ENCODE measurements at regions not wholly inside any gene's neighbourhood (a gene's known extent, or its start where the extent isn't known, plus 50 kb on each side); places are given as distances from the start of the nearest gene placed in this dataset.

DNA sequence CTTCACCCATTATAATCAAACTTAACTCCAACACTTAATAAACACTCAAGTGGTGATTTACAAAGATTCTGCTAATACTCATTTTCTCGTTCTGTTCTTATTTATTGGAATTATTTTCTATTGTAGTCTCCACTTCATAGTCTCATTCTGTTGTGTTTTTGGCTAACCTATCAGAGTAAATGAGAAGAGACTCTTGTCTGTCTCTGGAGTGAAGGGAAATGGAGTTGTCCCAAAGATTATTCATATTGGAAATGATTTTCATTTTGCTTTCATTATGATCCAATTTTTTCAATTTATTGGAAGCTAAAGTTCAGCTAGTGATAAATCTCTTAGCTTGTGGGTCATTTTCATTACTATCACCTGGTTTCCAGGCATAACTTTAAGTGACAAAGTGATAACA lies 454.9 kb upstream of the JAG1 start:
- Histone ChIP-seq H3K9me3 (no peaks in the 10 kb centered on the region), H3K4me1 (no peaks in the 10 kb centered on the region), H3K27me3 (no peaks in the 10 kb centered on the region), H3K36me3 (no peaks in the 10 kb centered on the region), H3K27ac (no peak overlapping the region), H3K4me3 (no peak overlapping the region)
- DNase-seq = no peak
- TF ChIP-seq, protein P1, sequence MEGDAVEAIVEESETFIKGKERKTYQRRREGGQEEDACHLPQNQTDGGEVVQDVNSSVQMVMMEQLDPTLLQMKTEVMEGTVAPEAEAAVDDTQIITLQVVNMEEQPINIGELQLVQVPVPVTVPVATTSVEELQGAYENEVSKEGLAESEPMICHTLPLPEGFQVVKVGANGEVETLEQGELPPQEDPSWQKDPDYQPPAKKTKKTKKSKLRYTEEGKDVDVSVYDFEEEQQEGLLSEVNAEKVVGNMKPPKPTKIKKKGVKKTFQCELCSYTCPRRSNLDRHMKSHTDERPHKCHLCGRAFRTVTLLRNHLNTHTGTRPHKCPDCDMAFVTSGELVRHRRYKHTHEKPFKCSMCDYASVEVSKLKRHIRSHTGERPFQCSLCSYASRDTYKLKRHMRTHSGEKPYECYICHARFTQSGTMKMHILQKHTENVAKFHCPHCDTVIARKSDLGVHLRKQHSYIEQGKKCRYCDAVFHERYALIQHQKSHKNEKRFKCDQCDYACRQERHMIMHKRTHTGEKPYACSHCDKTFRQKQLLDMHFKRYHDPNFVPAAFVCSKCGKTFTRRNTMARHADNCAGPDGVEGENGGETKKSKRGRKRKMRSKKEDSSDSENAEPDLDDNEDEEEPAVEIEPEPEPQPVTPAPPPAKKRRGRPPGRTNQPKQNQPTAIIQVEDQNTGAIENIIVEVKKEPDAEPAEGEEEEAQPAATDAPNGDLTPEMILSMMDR (IDR thresholded peaks at IDR 0.05) = no peak
- TF ChIP-seq POLR2A (IDR thresholded peaks at IDR 0.05) = no peak

DNA sequence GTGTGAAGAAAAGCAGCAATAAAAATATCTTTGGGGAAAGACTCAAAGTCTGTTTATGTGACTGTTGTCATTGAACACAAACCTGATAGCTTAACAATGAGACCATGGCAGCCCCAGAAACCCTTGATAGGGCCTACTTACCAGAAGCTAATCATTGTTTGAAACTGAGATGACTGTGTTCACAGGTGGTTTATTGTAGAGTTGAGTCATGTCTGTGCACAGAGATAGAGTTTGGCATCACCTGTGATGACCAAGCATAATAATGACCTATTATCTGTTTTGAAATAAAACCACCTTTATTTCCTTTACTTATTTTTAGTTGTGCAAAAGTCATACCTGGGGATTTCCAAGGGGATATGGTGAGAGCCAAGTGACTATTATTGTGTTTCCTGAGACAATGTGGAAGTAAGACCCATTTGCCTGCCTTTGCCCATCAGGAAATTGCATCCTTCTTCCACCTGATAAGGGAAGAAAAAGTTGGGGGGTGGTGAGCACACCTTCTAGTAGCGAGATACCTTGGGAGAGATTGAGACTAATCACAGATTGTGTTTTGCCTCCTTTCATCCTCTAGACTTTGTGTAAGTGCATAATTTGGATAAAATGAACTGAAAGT lies 456.9 kb upstream of the JAG1 start:
- DNase-seq = no peak
- Histone ChIP-seq H3K4me3 (no peak overlapping the region), H3K27ac (no peak overlapping the region), H3K36me3 (no peaks in the 10 kb centered on the region), H3K4me1 (no peaks in the 10 kb centered on the region), H3K9me3 (no peaks in the 10 kb centered on the region), H3K27me3 (no peaks in the 10 kb centered on the region)
- TF ChIP-seq, protein P1 (IDR thresholded peaks at IDR 0.05) = no peak
- TF ChIP-seq POLR2A (IDR thresholded peaks at IDR 0.05) = no peak

DNA sequence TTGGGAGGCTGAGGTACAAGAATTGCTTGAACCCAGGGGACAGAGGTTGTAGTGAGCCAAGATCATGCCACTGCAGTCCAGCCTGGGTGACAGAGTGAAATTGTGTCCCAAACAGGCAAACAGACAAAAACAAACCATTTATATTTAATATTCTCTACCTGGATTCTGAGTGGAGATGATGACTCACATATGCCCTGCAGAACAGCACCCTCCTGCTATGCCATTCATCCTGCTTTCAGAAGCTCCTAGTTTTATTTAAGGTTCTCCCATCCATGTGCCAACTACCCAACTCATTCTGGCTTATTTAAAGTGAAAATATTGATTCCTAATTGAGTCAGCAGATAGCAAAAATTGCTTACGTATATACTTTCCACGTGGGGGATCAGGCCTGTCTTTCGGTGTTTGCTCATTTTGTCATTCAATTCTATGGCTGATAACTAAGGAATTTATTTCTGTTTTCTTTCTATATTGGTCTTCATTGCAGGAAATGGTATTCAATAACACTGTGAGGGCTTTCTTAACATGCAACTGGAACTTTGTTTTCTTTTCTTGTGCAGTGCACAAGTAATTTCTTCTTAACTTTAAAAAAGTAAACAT lies 459.1 kb upstream of the JAG1 start:
- Histone ChIP-seq H3K9me3 (no peaks in the 10 kb centered on the region), H3K36me3 (no peaks in the 10 kb centered on the region), H3K27ac (no peak overlapping the region), H3K27me3 (no peaks in the 10 kb centered on the region), H3K4me1 (no peaks in the 10 kb centered on the region), H3K4me3 (no peak overlapping the region)
- TF ChIP-seq, protein P1 (IDR thresholded peaks at IDR 0.05) = no peak
- TF ChIP-seq POLR2A (IDR thresholded peaks at IDR 0.05) = no peak
- no peak for DNase-seq

DNA sequence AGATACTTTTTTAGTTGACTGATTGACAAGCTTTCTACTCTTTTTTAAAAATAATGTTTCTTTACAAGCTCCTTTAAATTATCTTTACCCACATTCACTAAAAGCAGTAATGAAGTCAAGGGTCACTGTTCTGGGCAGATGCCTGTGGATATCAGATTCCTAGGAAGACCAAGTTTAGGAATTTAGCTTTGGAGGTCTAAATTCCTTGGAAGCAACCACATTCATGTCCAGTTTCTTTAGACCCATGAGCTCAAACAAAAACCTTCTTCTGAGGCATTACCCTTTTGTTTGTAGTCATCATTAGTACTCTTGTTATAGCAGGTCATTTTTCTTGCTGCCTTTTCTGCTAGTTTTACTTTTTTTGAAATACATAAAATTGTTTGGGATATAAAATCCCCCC lies 462.9 kb upstream of the JAG1 start:
- Histone ChIP-seq H3K27me3 (no peaks in the 10 kb centered on the region), H3K27ac (no peak overlapping the region), H3K36me3 (no peaks in the 10 kb centered on the region), H3K9me3 (no peaks in the 10 kb centered on the region), H3K4me1 (no peaks in the 10 kb centered on the region), H3K4me3 (no peak overlapping the region)
- no peak for DNase-seq
- TF ChIP-seq POLR2A (IDR thresholded peaks at IDR 0.05) = no peak
- TF ChIP-seq, protein P1 (IDR thresholded peaks at IDR 0.05) = no peak

DNA sequence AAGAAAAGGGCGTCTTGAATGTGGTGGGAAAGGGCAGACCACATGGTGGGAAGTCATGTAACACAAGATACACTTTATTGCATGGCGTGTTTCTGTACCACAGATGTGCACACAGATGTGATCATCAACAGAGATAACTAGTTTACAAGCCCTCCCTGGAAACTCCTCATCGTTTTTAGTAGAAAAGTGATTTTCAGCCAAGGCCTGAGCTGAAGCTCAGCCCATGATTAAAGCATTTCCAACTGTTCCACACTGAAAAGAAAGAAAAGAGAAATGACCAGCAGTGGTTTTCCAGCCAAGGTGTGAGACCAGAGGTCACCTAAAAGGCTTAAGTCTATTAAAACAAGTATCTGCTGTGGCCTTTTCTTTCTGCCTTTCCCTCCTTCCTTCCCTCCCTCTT lies 463.9 kb upstream of the JAG1 start:
- Histone ChIP-seq H3K4me3 (no peak overlapping the region), H3K27me3 (no peaks in the 10 kb centered on the region), H3K27ac (no peak overlapping the region), H3K36me3 (no peaks in the 10 kb centered on the region), H3K9me3 (no peaks in the 10 kb centered on the region), H3K4me1 (no peaks in the 10 kb centered on the region)
- DNase-seq = no peak
- TF ChIP-seq, protein P1 (IDR thresholded peaks at IDR 0.05) = no peak

Measured in Peyer's patch (tissue), 4 donors.